IPS DF 6.9 (cell line): ENCODE measurements at regions not wholly inside any gene's neighbourhood (a gene's known extent, or its start where the extent isn't known, plus 50 kb on each side); places are given as distances from the start of the nearest gene placed in this dataset.

Experiments
- DNase-seq: peaks from one replicate; pipeline ENCODE4 v3.0.0-alpha.2; 2013; ENCODE audit warnings: low read depth, low spot score
- H3K27ac ChIP-seq: one replicate; pipeline ENCODE4 v1.5.1; 2013; ENCODE audit warnings: low read length, control low read depth
- H3K27me3 ChIP-seq: 2 replicates; pipeline ENCODE4 v1.6.1; 2013; ENCODE audit warnings: mild to moderate bottlenecking, low read length; ENCODE audit not compliant: control insufficient read depth, insufficient read depth
- H3K36me3 ChIP-seq: 2 replicates; pipeline ENCODE4 v1.6.1; 2013; ENCODE audit warnings: low read length; ENCODE audit not compliant: control insufficient read depth, insufficient read depth
- H3K4me1 ChIP-seq: 2 replicates; pipeline ENCODE4 v1.6.1; 2013; ENCODE audit warnings: low read length; ENCODE audit not compliant: control insufficient read depth, insufficient read depth
- H3K4me3 ChIP-seq: 2 replicates; pipeline ENCODE4 v1.5.1; 2013; ENCODE audit warnings: mild to moderate bottlenecking, low read length
- H3K9me3 ChIP-seq: 2 replicates; pipeline ENCODE4 v1.6.1; 2013; ENCODE audit warnings: low read length, inconsistent platforms; ENCODE audit not compliant: control insufficient read depth, insufficient read depth
- WGBS: extraction: QIAGEN DNeasy Blood & Tissue Kit; methylation state at CpG from one replicate; pipeline ENCODE4 v1.1.7; 2013; ENCODE audit warnings: mixed read lengths, missing lambda C conversion rate; ENCODE audit not compliant: insufficient read length, insufficient coverage; 5-methylcytosine and 5-hydroxymethylcytosine counted together

DNA sequence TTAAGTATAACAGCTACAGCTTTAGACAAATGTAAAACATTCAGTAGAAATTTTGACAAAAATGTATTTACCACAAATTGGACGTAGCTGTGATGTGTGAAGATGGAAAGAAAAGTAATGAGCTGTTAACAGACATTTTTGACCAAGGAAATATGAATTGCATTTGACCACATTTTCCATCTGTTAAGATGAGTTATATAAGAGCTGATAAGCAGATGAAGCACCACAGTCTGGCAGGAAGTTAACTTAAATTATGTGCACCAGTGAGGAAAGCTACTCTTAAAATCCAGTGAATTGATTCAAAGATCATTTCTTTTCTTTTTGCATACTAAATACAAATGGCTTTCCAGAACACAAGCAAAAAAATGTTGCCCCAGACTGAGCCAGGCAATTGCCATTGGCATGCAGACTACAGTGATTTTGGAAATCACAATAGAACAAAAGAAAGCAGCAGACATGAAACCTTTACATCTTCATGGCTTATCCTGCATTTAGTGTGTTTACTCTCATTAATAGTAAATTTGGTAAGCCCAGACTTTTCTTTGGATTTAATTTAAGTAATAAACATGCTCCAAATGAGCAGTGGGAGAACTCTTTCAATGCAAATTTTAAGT is 493.7 kb downstream of the TMX3 start:
- Histone ChIP-seq H3K27me3 (no peaks in the 10 kb centered on the region), H3K4me1 (no peaks in the 10 kb centered on the region; the same call in 1 of the 2 replicates), H3K9me3 (no peaks in the 10 kb centered on the region), H3K27ac (no peak overlapping the region), H3K4me3 (no peak overlapping the region), H3K36me3 (no peaks in the 10 kb centered on the region)
- DNase-seq, result peak; percentile 9
- WGBS, result no CpG with 5 or more reads among the region's 1 CpG

DNA sequence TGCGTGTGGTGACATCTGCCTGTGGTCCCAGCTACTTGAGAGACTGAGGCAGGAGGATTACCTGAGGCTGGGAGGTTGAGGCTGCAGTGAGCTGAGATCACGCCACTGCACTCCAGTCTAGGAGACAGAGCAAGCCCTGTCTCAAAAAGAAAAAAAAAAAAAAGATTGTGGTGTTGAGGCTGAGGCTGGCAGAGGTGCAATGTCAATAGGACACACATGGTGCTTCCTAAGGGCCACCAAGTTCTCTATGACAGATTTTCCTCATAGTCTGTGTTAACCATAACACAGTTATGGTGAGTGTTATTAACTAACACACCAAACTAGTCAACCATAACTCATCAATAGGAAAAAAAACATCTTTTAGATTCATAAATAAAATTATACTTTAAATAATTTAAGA is 494.4 kb downstream of the TMX3 start:
- Histone ChIP-seq H3K4me3 (no peak overlapping the region), H3K27ac (no peak overlapping the region), H3K4me1 (no peaks in the 10 kb centered on the region; the same call in 1 of the 2 replicates), H3K9me3 (no peaks in the 10 kb centered on the region), H3K27me3 (no peaks in the 10 kb centered on the region), H3K36me3 (no peaks in the 10 kb centered on the region)
- WGBS, result no CpG with 5 or more reads among the region's 2 CpGs
- DNase-seq, result no peak

DNA sequence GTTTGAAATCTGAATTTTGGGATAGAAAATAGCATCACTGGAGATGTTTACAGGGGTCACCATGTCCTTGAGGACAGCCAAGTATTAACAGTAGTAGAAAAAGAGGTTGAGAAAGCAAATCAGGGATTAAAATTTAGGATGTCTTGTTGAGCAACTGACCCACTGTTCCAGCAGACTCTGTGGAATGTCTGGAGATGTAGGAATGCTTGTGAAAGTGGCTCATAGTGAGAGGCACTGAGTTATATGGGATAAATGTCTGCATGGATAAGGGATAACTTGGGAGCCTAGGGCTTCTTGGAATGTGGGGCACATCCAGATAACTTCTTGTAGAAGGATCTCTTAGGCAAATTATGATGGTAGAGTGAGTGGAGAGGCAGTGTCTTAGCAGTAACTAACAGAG is 495.0 kb downstream of the TMX3 start:
- no peaks in the 10 kb centered on the region; the same call in 1 of the 2 replicates for H3K4me1 ChIP-seq

DNA sequence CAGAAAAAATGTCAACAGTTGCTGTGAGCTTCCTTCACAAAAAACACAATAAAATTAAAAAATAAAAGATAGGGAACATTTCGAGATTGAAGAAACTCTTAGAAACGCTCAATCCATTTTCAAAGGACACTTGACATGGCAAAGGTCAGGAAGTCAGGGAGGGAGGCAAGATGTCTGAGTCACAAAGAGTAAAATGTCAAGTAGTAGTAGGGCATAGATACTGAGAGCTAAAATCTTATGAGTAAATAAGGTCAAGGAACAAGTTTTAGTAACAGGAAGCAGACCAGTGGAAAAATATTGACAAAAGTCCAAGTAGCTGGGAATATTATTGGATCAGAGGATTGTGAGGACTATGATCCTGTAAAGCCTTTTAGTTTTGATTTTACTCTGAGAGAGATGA is 495.6 kb downstream of the TMX3 start:
- Histone ChIP-seq H3K36me3 (no peaks in the 10 kb centered on the region), H3K4me1 (no peaks in the 10 kb centered on the region; the same call in 1 of the 2 replicates), H3K9me3 (no peaks in the 10 kb centered on the region), H3K27ac (no peak overlapping the region), H3K27me3 (no peaks in the 10 kb centered on the region), H3K4me3 (no peak overlapping the region)
- DNase-seq, result no peak
- WGBS, result no CpG with 5 or more reads among the region's 2 CpGs

More for the DNA sequence above, 495.0 kb downstream of the TMX3 start:
- Histone ChIP-seq H3K9me3 (no peaks in the 10 kb centered on the region), H3K27me3 (no peaks in the 10 kb centered on the region), H3K4me3 (no peak overlapping the region), H3K27ac (no peak overlapping the region), H3K36me3 (no peaks in the 10 kb centered on the region)
- DNase-seq, result no peak

DNA sequence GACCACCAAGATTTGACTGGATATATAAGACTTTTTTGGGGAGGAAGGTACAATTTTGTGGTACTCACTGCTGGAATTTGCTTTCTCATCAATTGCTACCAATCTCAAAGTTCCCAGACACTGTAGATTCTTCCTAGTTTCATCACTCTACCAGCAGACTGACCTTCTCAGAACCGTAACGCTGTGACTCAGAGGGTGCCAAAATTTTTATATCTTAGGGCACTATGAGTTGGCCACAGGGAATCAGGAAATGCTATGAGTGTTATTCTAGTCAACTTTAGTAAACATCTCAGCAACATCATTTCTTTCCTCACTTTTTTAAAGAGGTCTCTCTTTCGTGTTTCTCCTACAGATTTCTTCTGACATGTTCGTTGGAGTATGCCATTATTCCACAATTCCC is 499.0 kb downstream of the TMX3 start:
- Histone ChIP-seq H3K9me3 (no peaks in the 10 kb centered on the region), H3K4me3 (no peak overlapping the region), H3K36me3 (no peaks in the 10 kb centered on the region), H3K27me3 (no peaks in the 10 kb centered on the region), H3K27ac (no peak overlapping the region), H3K4me1 (no peaks in the 10 kb centered on the region)
- DNase-seq, result no peak
- no CpG with 5 or more reads among the region's 4 CpGs for WGBS

DNA sequence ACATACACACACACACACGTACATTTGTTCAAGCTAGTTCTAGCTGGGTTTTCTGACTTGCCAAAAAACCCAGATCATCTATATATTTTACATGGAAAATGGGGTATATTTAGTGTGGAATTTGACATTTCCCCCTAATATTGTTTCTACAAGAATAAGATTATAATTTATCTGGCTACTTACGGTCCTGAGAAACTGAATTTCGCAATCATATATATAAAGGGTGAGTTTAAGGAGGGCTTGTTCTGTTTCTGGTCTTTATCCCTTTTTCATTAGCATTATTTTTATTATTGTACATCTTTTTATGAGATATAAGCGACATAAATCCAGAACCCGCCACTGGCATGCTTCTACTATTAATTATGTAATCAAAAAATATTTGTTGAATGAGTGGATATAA is 528.9 kb downstream of the TMX3 start:
- no CpG with 5 or more reads among the region's 5 CpGs for WGBS

DNA sequence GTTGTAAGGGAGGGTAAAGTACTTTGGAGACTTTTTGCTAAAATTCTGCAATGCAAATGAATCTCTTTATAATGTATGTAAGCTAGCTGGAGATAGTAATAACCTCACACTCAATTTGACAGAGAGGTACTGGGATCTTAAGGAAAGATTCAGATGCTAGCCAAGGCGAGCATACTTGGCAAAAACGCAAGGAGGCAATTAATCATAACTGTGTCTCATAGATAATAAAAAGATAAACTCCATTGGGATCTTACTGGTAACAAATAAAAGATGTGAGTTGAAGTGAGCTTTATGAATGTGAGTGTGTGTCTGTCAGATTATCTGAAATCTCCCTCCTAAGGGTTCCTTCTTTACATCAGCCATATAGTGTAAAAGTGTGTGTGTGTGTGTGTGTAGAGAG is 533.0 kb downstream of the TMX3 start:
- no peak overlapping the region for H3K27ac ChIP-seq
- no peaks in the 10 kb centered on the region for H3K4me1 ChIP-seq
- no peaks in the 10 kb centered on the region for H3K27me3 ChIP-seq
- no peak for DNase-seq
- no peaks in the 10 kb centered on the region for H3K36me3 ChIP-seq
- H3K4me3 ChIP-seq, result no peak overlapping the region
- WGBS, result no CpG with 5 or more reads among the region's 2 CpGs
- H3K9me3 ChIP-seq, result no peaks in the 10 kb centered on the region

More for the DNA sequence above, 528.9 kb downstream of the TMX3 start:
- Histone ChIP-seq H3K27ac (no peak overlapping the region), H3K27me3 (no peaks in the 10 kb centered on the region), H3K9me3 (no peaks in the 10 kb centered on the region), H3K4me3 (no peak overlapping the region), H3K4me1 (no peaks in the 10 kb centered on the region), H3K36me3 (no peaks in the 10 kb centered on the region)
- DNase-seq, result no peak

DNA sequence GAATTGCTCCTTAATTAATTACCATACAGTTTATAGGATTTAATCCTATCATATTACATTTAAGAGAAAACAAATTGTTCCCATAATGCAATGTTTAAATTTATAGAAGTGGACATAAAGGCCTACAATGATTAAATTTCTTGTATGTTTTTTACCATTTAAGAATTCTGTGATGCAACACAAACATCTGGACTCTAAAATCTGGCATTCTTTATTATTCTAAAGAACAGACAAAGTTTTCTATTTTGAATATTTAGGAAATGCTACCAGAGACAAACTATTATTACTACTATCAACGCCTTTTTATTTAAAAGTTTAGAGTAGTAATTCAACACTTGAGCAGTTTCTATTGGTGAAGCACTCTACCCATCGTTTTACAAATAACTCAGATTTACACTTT is 535.1 kb downstream of the TMX3 start:
- H3K27ac ChIP-seq, result no peak overlapping the region
- WGBS, result no CpG with 5 or more reads among the region's 2 CpGs

DNA sequence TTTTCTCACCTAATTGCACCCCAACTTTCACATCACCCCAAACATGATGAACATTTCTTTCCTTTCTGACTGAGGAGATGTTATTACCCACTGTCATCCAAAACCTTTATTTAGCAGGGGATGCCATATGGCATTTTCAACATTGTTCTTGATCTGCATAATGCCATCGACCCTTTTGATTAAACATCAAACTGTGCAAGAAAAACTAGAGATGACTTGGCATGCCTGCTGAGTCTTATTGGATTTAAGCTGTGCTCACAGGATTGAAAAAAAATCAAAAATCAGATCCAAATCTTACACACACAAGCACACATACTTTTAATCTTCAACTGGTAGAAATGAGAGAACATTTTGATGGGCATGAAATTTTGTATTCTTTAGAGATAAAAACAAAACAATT is 536.0 kb downstream of the TMX3 start:
- no peaks in the 10 kb centered on the region for H3K9me3 ChIP-seq
- no peaks in the 10 kb centered on the region for H3K36me3 ChIP-seq
- no peaks in the 10 kb centered on the region for H3K27me3 ChIP-seq
- no peaks in the 10 kb centered on the region for H3K4me1 ChIP-seq
- no CpG with 5 or more reads among the region's 1 CpG for WGBS
- DNase-seq, result no peak
- H3K27ac ChIP-seq, result no peak overlapping the region
- H3K4me3 ChIP-seq, result no peak overlapping the region

More for the DNA sequence above, 535.1 kb downstream of the TMX3 start:
- Histone ChIP-seq H3K4me1 (no peaks in the 10 kb centered on the region), H3K9me3 (no peaks in the 10 kb centered on the region), H3K27me3 (no peaks in the 10 kb centered on the region), H3K4me3 (no peak overlapping the region), H3K36me3 (no peaks in the 10 kb centered on the region)
- no peak for DNase-seq

DNA sequence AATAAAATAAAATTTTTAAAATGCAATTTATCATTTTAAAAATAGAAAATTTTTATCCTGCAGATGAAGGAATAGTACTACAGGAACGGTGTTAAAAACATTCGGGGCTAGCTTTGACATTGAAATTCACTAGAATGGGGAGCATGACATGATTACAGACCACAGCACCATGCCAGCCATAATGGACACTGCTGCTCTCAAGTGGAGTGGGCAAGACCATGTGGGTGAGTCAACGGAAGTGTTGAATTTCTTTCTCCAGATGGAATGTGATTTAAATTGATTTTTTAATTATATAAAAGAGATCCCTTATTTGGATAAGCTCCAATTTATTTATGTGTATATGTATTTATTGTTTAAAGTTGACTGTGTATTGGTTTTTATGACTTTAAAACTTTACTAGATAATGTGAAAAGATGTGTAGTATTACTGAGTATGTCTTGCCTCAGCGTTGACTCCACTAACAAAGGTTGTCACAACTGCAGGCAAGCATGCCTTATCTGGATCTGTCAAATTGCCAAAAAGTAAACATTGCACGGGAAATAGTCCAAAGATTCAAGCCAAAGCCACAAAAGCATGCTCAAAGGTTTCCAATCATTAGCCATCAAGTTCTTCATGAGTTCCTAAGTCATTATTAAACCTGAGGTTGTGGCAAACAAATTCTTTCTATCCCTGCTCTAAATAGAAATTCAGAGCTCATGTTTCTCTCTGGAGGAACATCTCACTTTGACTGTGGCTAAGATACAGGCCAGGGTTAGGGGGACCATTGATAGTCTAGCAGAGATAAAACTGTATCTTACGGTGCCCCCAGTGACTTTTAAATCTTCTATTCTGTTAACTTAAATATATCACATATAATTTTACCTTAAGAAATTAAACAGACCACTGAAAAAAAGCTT is 536.9 kb downstream of the TMX3 start:
- no peak for DNase-seq
- WGBS, result no CpG with 5 or more reads among the region's 6 CpGs
- H3K9me3 ChIP-seq, result no peaks in the 10 kb centered on the region
- no peak overlapping the region for H3K4me3 ChIP-seq
- H3K27me3 ChIP-seq, result no peaks in the 10 kb centered on the region
- H3K4me1 ChIP-seq, result no peaks in the 10 kb centered on the region
- H3K27ac ChIP-seq, result no peak overlapping the region
- H3K36me3 ChIP-seq, result no peaks in the 10 kb centered on the region

DNA sequence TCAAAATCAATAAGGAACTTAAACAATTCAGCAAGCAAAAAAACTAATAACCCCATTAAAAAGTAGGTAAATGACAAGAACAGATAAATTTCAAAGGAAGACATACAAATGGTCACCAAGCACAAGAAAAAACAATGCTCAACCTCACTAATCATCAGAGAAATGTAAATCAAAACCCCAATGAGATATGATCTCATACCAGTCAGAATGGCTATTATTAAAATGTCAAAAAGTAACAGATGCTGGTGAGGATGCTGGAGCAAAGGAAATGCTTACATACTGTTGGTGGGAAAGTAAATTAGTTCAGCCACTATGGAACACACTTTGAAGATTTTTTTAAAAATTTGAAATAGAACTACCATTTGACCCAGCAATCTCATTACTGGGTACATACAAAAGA is 538.0 kb downstream of the TMX3 start:
- no peaks in the 10 kb centered on the region for H3K36me3 ChIP-seq
- H3K9me3 ChIP-seq, result no peaks in the 10 kb centered on the region
- no peak for DNase-seq
- H3K27me3 ChIP-seq, result no peaks in the 10 kb centered on the region
- H3K4me3 ChIP-seq, result no peak overlapping the region
- no peaks in the 10 kb centered on the region for H3K4me1 ChIP-seq
- H3K27ac ChIP-seq, result no peak overlapping the region
